Hippocampal formation (tissue), 2 donors: ENCODE measurements at regions not wholly inside any gene's neighbourhood (a gene's known extent, or its start where the extent isn't known, plus 50 kb on each side); places are given as distances from the start of the nearest gene placed in this dataset.
"Not testable (repeated sequence)": the region's sequence is repeated elsewhere in the genome, so short reads cannot be mapped to it uniquely, and the experiment has no call there.

Source experiments
- DNase-seq, 2 donors: peaks; one replicate each; lab custom pipeline; 2025; lab: John Stamatoyannopoulos, UW

GRCh38 chr11:46183819-46184218 is 62.6 kb upstream of the PHF21A start:
- no peak for DNase-seq

- DNase-seq: no peak
Observed at GRCh38 chr11:46181843-46182424, 60.7 kb upstream of the PHF21A start.

- no peak for DNase-seq
Observed at GRCh38 chr11:46181387-46181786, 60.1 kb upstream of the PHF21A start.

- DNase-seq: no peak
Observed at GRCh38 chr11:46180736-46181135, 59.5 kb upstream of the PHF21A start.

GRCh38 chr11:46178513-46178912 is 57.3 kb upstream of the PHF21A start:
- DNase-seq: no peak

- no peak for DNase-seq
Observed at GRCh38 chr11:46176421-46176820, 55.2 kb upstream of the PHF21A start.

GRCh38 chr11:46175401-46176002 is 54.2 kb upstream of the PHF21A start:
- no peak for DNase-seq

- not testable (repeated sequence) for DNase-seq
Observed at GRCh38 chr11:46171693-46172092, 50.4 kb upstream of the PHF21A start.
